GM19438 (cell line): ENCODE measurements at regions not wholly inside any gene's neighbourhood (a gene's known extent, or its start where the extent isn't known, plus 50 kb on each side); places are given as distances from the start of the nearest gene placed in this dataset.
"Not testable (repeated sequence)": the region's sequence is repeated elsewhere in the genome, so short reads cannot be mapped to it uniquely, and the experiment has no call there.

ENCODE experiments used
- ATAC-seq: cut with Tn5 transposase; IDR thresholded peaks from one replicate; pipeline ENCODE4 v1.9.1; 2021; ENCODE audit warnings: low read depth; ENCODE audit not compliant: unreplicated experiment

DNA sequence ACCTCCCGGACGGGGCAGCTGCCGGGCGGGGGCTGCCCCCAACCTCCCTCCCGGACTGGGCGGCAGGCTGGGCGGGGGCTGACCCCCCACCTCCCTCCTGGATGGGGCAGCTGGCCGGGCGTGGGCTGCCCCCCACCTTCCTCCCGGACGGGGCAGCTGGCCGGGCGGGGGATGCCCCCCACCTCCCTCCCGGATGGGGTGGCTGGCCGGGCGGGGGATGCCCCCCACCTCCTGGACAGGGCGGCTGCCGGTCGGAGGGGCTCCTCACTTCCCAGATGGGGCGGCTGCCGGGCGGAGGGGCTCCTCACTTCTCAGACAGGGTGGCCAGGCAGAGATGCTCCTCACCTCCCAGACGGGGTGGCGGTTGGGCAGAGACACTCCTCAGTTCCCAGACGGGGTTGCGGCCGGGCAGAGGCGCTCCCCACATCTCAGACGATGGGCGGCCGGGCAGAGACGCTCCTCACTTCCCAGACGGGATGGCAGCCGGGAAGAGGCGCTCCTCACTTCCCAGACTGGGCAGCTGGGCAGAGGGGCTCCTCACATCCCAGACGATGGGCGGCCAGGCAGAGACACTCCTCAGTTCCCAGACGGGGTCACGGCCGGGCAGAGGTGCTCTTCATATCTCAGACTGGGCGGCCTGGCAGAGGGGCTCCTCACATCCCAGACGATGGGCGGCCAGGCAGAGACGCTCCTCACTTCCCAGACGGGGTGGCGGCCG lies 691.1 kb downstream of the BRINP1 start:
- ATAC-seq = not testable (repeated sequence)

DNA sequence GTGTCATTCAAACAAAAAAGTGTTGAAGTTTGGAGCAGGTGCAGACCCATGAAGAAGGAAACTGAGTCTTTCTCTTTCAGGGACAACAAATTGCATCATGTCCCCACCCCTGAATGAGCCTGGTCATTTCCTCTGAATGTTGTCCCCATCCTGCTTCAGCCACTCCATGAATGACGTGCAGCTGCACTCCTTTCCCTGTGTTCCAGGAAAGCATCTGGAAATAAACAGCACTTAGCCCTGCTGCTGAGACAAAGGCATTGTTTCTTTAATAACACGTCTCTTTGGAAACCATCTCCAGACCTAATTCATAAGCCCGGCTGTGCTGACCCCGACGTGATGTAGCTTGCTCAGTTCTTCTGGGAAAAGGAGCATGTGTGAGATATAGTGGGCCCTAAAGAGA lies 682.3 kb downstream of the BRINP1 start:
- no peak for ATAC-seq

DNA sequence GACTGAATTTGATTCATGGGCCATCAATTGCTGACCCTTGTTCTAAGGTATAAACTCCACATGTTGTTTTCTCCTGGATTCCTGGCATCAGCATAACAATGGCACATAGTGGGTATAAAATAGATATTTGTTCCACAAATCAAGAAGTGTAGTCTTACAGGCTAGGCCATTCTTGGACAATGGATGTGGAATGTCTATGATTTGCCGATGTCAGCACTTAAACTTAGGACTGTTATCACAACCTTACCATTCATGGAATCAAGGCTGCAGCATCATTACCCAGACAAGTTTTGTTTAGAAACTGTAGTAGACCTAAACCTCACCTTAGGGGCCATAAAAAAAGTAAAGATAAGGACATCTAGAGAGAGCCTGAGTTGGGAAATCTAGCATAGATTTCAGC lies 680.0 kb downstream of the BRINP1 start:
- ATAC-seq = no peak

DNA sequence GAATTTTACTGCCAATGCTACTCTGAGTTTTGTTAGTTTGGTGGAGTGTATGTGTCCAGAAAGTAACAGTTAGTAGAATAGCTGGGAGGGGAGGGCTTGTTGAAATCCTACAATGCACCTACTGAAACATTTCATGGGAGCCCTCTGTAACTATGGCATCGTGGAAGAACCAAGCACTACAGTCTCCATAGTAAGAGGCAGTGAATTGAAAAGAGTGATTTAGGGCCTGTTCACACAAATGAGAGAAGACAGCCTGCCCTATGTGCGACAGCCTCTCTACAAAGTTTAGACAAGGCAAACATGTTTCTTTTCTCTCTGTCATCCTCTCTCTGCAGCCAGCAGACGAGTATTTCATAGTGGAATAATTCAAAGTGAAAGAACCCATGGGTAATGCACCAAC lies 676.6 kb downstream of the BRINP1 start:
- no peak for ATAC-seq

DNA sequence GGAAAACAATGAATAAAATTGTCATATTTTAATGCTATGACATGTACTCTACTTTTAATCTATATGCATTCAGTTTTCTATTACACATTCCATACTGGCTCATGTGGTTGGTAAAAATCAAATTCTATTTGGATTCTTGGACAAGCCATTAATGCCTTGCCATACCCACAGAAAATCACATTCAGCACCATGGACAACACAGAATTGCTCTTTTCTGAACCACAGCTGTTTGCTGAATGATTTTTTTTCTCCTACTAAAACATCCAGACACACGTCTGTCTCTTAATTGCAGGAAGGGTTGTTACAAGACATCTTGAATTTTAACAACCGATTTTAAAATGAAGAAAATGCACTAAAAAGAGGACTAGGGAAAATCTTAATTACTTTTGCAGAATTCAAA lies 675.6 kb downstream of the BRINP1 start:
- ATAC-seq = no peak

DNA sequence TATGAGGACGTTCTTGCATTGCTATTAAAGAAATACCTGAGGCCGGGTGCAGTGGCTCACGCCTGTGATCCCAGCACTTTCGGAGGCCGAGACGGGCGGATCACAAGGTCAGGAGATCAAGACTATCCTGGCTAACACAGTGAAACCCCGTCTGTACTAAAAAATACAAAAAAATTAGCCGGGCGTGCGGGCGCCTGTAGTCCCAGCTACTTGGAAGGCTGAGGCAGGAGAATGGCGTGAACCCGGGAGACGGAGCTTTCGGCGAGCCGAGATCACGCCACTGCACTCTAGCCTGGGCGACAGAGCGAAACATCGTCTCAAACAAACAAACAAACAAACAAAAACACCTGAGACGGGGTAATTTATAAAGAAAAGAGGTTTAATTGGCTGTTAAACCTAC lies 674.0 kb downstream of the BRINP1 start:
- not testable (repeated sequence) for ATAC-seq

DNA sequence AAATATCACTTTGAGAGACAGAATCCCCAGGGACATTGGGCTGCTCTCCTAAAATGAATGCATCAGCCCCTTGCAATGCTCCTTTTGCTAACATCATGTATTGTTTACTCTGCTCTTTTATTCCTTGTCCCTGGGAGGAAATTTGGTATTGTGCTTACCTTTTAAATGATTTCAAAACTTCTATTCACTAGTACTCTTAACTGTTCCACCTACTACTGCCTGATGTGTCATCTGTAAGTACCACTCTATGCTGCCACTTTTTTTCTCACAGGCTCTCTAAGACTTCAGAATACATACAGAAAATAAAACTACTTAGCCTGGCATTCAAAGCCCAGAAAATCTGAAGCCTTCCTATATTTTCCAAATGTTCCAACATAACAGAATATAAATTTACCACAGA lies 667.2 kb downstream of the BRINP1 start:
- ATAC-seq = no peak

DNA sequence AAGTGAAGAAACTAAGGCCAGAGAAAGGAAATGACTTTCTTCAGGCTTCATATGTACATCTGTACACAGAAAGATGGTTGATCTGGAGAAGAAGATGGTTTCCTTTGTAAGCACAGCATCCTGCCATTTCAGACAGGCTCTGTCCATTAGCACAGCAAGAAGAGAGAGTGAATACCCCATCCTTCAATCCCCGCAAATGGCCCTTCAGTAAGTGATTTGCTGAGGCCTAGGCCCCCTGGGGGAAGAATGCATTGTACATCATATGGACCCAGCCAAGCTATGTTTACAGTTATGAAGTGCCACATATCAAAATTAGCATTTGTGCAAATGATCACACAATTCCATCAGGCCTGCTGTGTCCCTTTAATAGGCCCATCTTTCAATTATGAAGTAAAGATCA lies 657.4 kb downstream of the BRINP1 start:
- no peak for ATAC-seq

DNA sequence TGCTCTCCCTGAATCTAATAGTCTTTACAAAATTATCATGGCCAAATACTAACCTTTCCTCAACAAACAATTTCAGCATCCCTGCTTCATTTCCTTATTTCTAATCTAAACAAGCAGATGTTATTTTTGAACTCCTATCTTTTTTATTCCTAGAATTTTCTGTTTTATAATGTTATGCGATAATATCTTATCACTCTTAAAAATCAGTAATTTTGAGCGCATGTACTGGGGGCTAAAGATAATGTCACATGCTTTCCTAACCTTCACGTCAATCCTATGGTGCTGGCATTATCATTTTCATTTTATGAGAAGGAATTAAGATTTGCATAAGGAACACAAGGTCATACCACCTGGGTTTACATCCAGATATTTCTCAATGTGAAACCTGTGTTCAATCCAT lies 648.0 kb downstream of the BRINP1 start:
- no peak for ATAC-seq

DNA sequence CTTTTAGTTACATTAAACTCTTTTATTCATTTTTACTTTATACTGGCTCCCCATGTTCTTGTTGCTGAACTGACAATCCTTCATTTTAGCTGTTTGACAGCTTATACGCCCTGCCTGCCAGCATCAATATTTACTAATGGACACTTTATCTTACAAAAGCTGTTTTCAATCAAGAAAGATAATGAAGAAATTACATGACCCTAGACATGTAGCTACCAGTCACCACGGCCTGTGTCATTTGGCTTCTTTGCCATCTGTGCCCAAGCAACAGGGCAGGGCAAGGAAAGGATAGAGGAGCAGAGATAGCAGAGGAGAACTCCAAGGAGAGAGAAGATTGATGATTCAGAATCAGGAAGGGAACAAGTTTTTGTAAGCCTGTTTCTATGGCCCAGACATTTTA lies 647.3 kb downstream of the BRINP1 start:
- no peak for ATAC-seq

DNA sequence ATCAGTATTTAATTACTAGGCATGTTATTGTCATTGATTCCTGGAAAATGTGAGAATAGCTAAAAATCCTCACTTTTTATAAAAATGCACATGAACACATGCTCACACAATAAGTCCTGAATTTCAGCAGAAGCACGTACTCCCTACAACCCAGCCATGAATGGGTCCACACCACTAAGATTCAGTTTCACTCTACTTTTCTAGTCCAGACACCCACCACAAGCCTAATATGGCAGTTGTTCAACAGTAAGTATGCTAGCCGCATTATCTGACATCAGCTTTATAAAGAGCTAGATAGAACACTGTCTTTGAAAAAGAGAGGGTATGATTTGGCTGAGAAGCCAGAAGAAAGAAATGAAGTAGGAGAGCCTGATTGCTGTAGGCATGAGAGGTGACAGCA lies 639.3 kb downstream of the BRINP1 start:
- no peak for ATAC-seq

DNA sequence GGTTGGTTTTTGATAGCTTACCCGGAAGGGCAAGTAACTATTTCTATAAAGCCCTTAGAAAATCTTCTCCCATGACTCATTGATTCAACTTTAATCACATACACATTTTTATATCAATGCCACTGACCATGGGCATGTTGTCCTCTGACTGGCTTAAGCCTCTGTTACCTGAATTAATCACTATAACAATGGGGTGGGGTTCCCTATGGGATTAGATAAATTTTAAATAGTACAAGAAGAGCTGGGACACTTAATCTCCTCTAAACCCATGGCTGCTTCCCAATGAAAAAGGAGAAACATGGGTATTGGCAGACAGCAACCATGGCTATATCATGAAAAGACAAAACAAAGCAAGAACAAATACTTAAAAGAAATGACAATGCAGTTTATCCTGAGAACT lies 636.2 kb downstream of the BRINP1 start:
- ATAC-seq = no peak

DNA sequence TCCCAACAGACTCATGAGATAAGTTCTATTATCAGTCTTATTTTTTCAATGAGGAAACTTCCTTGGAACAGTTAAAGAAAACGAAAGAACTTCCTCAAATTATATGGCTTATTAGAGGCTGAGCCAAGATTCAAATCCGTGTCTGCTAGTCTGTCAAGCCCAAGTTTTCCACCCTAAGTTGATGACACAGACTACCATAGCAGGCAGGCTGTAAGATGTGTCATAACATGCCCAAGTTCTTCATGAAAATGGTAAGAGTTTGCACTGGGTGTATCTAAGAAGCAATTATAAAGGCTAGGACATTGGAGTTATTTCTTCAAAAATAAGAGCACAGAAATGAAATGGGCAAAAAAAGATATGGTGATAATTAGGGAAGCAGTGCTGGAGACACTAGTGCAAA lies 634.5 kb downstream of the BRINP1 start:
- ATAC-seq = no peak

DNA sequence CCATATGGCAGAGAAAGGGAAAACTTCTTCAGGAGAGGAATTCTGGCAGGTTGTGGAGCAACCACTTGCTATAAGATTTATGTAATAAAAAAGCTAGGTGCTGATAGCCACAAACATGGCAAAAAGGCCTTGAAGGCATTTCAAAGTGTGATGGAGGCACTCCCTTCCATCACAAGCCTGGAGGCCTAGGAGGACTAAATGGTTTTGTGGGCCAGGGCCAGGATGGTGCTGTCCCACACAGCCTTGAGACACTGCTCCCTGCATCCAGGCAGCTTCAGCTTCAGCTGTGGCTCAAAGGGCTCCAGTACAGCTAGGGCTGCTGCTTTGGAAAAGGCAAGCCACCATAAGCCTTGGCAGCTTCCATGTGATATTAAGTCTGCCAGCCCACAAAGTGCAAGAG lies 632.8 kb downstream of the BRINP1 start:
- no peak for ATAC-seq

DNA sequence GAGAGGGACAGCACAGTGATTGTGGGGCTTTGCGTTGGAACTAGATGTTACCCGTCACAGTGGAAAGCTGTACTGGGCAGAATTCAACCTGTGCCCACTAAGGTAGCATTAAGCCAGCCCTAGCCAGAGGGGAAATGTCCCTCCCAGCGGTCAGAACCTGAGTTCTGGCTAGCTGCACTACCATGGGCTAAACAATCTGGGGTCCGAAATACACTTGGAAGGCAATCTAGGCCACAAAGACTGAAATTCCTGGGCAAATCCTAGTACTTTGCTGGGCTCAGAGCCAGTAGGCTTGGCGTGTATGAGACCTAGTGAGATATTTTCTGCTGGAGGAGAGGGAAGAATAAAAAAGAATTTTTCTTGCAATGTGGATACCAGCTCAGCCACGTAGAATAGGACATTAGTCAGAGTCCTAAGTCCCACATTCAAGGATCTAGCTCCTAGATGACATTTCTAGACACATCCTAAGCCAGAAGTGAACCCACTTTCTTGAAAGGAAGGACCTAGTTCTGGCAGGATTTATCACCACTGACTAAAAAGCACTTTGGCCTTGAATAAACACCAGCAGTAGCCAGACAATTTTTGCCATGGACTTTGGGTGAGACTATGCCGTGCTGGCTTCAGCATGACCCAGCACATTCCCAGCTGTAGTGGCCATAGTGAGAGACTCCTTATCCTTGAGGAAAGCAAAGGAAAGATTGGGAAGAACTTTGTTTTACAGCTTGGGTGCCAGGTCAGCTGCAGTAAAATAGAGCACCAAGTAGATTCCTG lies 618.0 kb downstream of the BRINP1 start:
- no peak for ATAC-seq

DNA sequence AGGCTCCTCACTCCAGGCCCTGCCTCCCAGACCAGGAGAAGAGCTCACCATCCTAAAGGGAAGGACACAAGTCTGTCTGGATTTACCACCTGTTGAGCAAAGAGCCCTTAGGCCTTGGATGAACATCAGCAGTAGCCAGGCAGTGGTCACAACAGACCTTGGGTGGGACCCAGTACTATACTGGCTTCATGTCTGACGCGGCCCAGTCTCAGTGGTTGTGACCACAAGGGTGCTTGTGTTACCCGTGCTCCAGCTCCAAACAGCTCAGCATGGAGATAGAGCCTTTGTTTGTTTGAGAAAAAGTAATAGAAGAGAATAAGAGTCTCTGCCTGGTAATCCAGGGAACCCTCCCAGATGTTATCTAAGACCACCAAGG lies 617.4 kb downstream of the BRINP1 start:
- ATAC-seq = no peak

DNA sequence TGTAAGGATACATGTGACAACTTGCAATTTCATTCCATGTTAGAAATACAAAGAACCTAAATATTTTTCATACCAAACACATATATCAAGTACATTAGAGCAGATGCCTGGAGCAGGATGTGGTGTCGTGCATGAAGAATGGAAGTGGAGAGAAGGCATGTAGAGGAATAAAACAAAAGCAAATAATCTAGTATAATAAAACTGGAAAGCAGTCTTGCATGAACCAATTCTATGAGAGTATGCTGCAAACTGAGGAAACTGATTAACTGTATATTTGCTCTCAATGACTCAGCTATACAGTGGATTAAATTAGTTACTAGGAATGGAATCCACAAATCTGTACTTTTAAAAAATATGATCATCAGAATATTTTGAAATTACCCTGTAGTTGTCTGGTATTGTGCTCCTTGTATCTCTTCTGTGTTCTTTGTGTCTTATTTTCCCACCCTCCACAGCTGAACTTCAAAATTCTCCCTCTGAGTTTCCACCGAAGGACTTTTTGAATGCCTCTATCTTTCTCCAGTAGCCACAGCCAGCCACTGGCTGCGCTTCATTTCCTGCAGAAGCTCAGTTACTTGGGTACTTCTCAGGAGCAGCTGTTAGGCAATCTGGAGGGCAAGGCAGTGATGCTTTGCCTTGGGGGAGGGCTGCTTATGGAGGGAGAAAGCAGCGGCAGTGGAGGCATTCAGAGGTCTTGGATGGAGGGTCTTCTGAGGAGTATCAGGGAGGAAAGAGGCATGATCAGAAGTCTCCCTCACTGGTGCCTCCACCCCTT lies 608.0 kb downstream of the BRINP1 start:
- no peak for ATAC-seq

DNA sequence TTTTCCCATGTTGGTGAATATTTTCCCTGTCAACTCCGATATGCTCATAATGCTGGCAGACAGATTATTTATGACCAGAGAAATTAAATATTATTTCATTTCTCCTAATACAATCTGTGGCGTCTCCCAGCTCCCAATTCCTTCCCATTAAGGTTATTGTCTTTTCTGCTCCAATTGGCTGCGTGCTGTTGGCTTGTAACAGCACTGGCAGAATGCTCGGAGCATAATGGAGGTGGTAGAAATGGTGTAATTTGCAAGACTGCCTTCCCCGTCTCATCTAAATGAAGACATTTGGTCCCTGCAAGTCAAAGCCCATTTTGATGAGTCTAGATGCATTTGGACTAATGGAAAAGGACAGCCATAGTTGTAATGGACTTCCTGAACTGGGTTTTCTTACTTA lies 601.7 kb downstream of the BRINP1 start:
- ATAC-seq = no peak

DNA sequence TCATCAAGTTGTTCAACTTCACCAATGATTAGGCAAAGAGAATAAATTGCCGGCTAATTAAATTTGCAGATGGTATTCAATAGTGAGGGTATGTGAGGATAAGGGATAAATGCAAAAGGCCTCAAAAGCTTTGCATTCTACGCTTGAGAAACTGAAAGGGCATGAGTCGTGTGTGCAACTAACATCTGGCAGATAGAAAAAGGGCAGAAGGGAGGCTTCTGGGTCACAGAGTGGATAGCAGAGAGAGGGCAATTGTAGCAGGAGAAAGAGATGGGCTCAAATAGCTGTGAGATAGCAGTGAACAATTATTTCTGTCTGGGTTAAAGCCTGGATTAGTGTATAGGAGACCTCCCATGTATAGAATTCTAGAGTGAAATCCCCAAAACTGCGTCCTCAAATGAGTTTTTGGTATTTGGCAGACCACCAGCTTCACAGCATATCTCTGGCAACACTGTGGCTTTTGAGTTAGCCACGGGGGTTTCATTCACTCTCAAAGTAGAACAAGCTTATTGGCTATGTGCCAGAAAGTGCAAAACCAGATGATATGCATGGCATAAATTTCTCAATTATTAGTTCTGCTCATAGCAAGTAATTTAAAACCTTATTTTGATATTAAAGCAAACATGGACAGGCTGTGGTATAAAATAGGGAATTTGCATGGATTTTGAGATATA lies 586.3 kb downstream of the BRINP1 start:
- no peak for ATAC-seq

DNA sequence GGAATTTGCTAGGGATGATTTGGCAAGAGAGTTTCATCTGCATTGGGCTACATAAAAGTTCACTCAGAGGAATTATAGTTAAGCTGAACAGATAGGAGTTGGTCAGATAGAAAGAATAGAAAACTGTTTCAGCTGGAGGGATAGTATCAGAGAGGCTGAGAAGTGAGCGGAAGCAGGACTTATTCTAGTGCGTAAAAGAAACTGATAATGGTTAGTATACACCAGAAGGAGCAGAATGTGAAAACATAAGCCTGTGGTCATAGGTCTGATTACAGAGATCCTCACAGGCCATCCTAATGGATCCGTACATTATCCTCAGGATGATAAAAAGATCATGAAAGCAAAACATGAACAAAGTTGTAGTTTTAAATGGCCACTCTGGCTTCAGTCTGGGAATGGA lies 585.2 kb downstream of the BRINP1 start:
- no peak for ATAC-seq

DNA sequence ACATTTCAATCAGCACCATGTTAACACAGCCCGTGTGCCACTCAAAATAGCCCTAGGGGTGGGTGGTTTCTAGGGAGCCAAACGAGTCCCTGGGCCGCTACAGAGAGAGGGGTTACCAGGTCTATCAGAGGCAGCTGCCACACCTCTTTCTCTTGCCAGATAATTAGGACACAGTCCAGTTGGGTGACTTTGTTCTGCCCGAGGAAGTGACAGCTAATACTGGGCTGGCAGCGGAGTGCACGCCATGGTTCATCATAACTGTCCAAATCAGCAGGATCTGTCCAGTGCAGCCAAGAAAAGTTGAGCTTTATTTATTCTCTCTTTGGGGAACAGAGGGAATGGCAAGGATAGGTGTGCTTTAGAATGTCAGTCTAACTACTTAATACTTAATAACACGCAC lies 583.8 kb downstream of the BRINP1 start:
- no peak for ATAC-seq
